Endothelial cell of umbilical vein (primary cell): ENCODE measurements at regions not wholly inside any gene's neighbourhood (a gene's known extent, or its start where the extent isn't known, plus 50 kb on each side); places are given as distances from the start of the nearest gene placed in this dataset.

ENCODE experiments used
- BruUV-seq: library from RNA; stranded (reverse); fragments of 400-500 nt; replicated peaks from 2 replicates; lab custom pipeline; 2021; lab: Mats Ljungman, UMichigan
- CTCF ChIA-PET: fragments of 300-600, 350-600 bp; sonication (Branson Sonifier 250); formaldehyde crosslinking; loops from one replicate; lab custom pipeline; 2021; ENCODE audit warnings: antibody characterized with exemption, inconsistent platforms; lab: Charles Lee
- POLR2A ChIA-PET: fragments of 300-600, 350-600 bp; sonication (Branson Sonifier 250); formaldehyde crosslinking; loops from one replicate; lab custom pipeline; 2021; ENCODE audit warnings: antibody characterized with exemption, inconsistent platforms; lab: Charles Lee
- DNase-seq: peaks from one replicate; pipeline ENCODE4 v3.0.0-alpha.2; 2011; ENCODE audit warnings: low read depth, low spot score
- FAIRE-seq: peaks from 2 replicates; lab custom pipeline; 2011; peaks lifted over from hg19 to GRCh38; lab: Jason Lieb, UNC
- H2AFZ ChIP-seq: 2 replicates; pipeline ENCODE4 v1.6.0; 2012; ENCODE audit warnings: low read depth, low read length, control low read depth, inconsistent platforms
- H3K27ac ChIP-seq: 2 replicates; pipeline ENCODE4 v1.5.1; 2011; ENCODE audit warnings: low read depth, mild to moderate bottlenecking, control low read depth, low read length, moderate library complexity; ENCODE audit not compliant: insufficient read depth
- H3K27me3 ChIP-seq, 2 experiments: 2 replicates each; pipeline versions ENCODE4 v1.6.0 to v1.6.1; 2011; ENCODE audit warnings: low read length in 2 of 2, mixed read lengths in 1 of 2; ENCODE audit not compliant: control insufficient read depth in 2 of 2, insufficient read depth in 2 of 2
- H3K36me3 ChIP-seq, 2 experiments: 2 replicates in 1 of 2; 3 replicates in 1 of 2; pipeline ENCODE4 v1.5.1; 2011; ENCODE audit warnings: low read length in 2 of 2, mild to moderate bottlenecking in 1 of 2, moderate library complexity in 1 of 2; ENCODE audit not compliant: control insufficient read depth in 2 of 2, insufficient read depth in 2 of 2; ENCODE audit errors: extremely low read depth in 1 of 2
- H3K4me1 ChIP-seq: 3 replicates; pipeline ENCODE4 v1.5.1; 2011; ENCODE audit warnings: mild to moderate bottlenecking, low read length; ENCODE audit not compliant: control insufficient read depth, insufficient read depth; ENCODE audit errors: extremely low read depth
- H3K4me2 ChIP-seq: 2 replicates; pipeline ENCODE4 v1.6.1; 2011; ENCODE audit warnings: low read length, control low read depth, mixed read lengths; ENCODE audit not compliant: insufficient read depth
- H3K4me3 ChIP-seq, 3 experiments: fragments of 200-600 bp in 1 of 3; sonication (generic), shearing (Covaris generic) in 1 of 3; replicated peaks in 1 of 3; 2 replicates each; pipeline ENCODE4 v1.5.1; 2011 to 2016; ENCODE audit warnings: control low read depth in 3 of 3, low read length in 3 of 3, mild to moderate bottlenecking in 2 of 3, inconsistent platforms in 1 of 3, low read depth in 1 of 3, moderate library complexity in 1 of 3; ENCODE audit not compliant: insufficient read depth in 1 of 3
- H3K79me2 ChIP-seq: 2 replicates; pipeline ENCODE4 v1.6.0; 2012; ENCODE audit warnings: low read length, inconsistent platforms; ENCODE audit not compliant: control insufficient read depth, insufficient read depth
- H3K9ac ChIP-seq: replicated peaks from 2 replicates; pipeline ENCODE3; 2011; ENCODE audit warnings: low read length, control low read depth; ENCODE audit not compliant: insufficient read depth; ENCODE audit errors: extremely low read depth
- H3K9me1 ChIP-seq: replicated peaks from 3 replicates; pipeline ENCODE4 v1.6.0; 2011; ENCODE audit warnings: mild to moderate bottlenecking, low read length; ENCODE audit not compliant: control insufficient read depth, insufficient read depth; ENCODE audit errors: extremely low read depth
- H3K9me3 ChIP-seq: replicated peaks from 2 replicates; pipeline ENCODE4 v1.5.1; 2012; ENCODE audit warnings: low read length, inconsistent platforms; ENCODE audit not compliant: control insufficient read depth, insufficient read depth
- H4K20me1 ChIP-seq: replicated peaks from 2 replicates; pipeline ENCODE3; 2011; ENCODE audit warnings: mild to moderate bottlenecking, low read length; ENCODE audit not compliant: control insufficient read depth, insufficient read depth; ENCODE audit errors: extremely low read depth
- EZH2 ChIP-seq: IDR thresholded peaks from 2 replicates; pipeline ENCODE4 v1.6.1; 2012; ENCODE audit warnings: borderline replicate concordance, low read depth, mild to moderate bottlenecking, moderate library complexity, low read length, inconsistent platforms; ENCODE audit not compliant: severe bottlenecking
- FOS ChIP-seq: IDR thresholded peaks from 2 replicates; pipeline ENCODE4 v1.6.1; 2011; ENCODE audit warnings: mild to moderate bottlenecking, low read length, moderate library complexity, borderline replicate concordance; ENCODE audit not compliant: insufficient read depth
- GATA2 ChIP-seq: IDR thresholded peaks from 2 replicates; pipeline ENCODE4 v1.7.0; 2011; ENCODE audit warnings: low read depth, mild to moderate bottlenecking, moderate library complexity, mixed read lengths, low read length; ENCODE audit not compliant: insufficient read length, insufficient read depth
- JUN ChIP-seq: IDR thresholded peaks from 2 replicates; pipeline ENCODE4 v1.6.1; 2011; ENCODE audit warnings: borderline replicate concordance, low read depth; ENCODE audit not compliant: insufficient read length, insufficient read depth
- MYC ChIP-seq: IDR thresholded peaks from one replicate; pipeline ENCODE4 v1.6.1; 2011; ENCODE audit warnings: mild to moderate bottlenecking, low read depth, low read length
- POLR2A ChIP-seq: IDR thresholded peaks from 2 replicates; pipeline ENCODE4 v1.6.1; 2012; ENCODE audit warnings: low read depth, mild to moderate bottlenecking, control low read depth, low read length
- POLR2AphosphoS5 ChIP-seq: IDR thresholded peaks from 2 replicates; pipeline ENCODE4 v1.6.1; 2012; ENCODE audit warnings: low read depth, mild to moderate bottlenecking, control low read depth, low read length, moderate library complexity; ENCODE audit not compliant: insufficient read depth
- dilution Hi-C: fragments of 300-500 bp; cut with MboI; formaldehyde crosslinking; loops from one replicate; pipeline ENCODE4 v1.15.0; 2019; ENCODE audit warnings: low sequenced_read_pairs; ENCODE audit not compliant: extremely low pct_ligation_motif_present
- intact Hi-C: fragments of 100-400 bp; cut with micrococcal nuclease; formaldehyde crosslinking; loops from one replicate; pipeline ENCODE4 v1.10.0; 2022
- TF ChIP-seq, protein P1 (sequence below), 2 donors: IDR thresholded peaks; 1 replicate in 1 of 2; 2 replicates in 1 of 2; pipeline ENCODE4 v1.5.1; 2011; ENCODE audit warnings: low read length in 2 of 2, mild to moderate bottlenecking in 2 of 2, moderate library complexity in 2 of 2, control low read depth in 1 of 2, inconsistent platforms in 1 of 2, low read depth in 1 of 2; ENCODE audit not compliant: insufficient read depth in 1 of 2; ENCODE audit errors: extremely low read depth in 1 of 2
- TF ChIP-seq, protein P2 (sequence below): IDR thresholded peaks from 2 replicates; pipeline ENCODE4 v1.6.1; 2011; ENCODE audit not compliant: insufficient read depth, insufficient read length

DNA sequence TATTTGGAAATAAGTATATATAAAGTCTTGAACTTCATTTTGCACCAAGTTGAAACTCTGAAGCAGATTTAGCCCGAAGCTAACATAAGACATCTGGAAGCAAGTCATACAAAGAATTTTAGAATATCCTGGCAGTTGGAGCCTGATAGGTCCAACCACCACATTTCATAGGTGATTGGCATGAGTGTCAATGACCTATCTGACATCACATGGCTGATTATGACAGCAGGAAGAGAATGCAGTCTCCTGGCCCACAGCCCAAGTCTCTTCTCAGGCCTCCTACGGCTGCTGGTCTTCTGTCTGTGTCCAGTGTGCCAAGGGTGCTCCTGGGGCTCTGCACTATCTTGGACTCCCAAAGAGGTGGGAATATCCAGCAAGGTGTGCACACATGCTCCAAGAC, 325.7 kb upstream of the ACVR2A start:
- no peaks in the 10 kb centered on the region for H3K27me3 ChIP-seq
- H3K27ac ChIP-seq, result no peak overlapping the region
- ChIA-PET POLR2A (no interaction called here), CTCF (no interaction called here)
- DNase-seq, result no peak
- intact Hi-C loops (no loop called here), dilution Hi-C loops (no loop called here)
- no peaks in the 10 kb centered on the region for H3K4me1 ChIP-seq
- no peaks in the 10 kb centered on the region for H3K9me3 ChIP-seq
- H2AFZ ChIP-seq, result no peak overlapping the region
- BruUV-seq, result no TSS peak
- H3K9ac ChIP-seq, result no peak overlapping the region
- H3K4me3 ChIP-seq, result no peak overlapping the region
- no peaks in the 10 kb centered on the region for H4K20me1 ChIP-seq
- FAIRE-seq, result no peak
- TF ChIP-seq POLR2A (no peak), EZH2 (no peak), JUN (no peak), GATA2 (no peak), POLR2AphosphoS5 (no peak), MYC (no peak), FOS (no peak)
- TF ChIP-seq, protein P1, sequence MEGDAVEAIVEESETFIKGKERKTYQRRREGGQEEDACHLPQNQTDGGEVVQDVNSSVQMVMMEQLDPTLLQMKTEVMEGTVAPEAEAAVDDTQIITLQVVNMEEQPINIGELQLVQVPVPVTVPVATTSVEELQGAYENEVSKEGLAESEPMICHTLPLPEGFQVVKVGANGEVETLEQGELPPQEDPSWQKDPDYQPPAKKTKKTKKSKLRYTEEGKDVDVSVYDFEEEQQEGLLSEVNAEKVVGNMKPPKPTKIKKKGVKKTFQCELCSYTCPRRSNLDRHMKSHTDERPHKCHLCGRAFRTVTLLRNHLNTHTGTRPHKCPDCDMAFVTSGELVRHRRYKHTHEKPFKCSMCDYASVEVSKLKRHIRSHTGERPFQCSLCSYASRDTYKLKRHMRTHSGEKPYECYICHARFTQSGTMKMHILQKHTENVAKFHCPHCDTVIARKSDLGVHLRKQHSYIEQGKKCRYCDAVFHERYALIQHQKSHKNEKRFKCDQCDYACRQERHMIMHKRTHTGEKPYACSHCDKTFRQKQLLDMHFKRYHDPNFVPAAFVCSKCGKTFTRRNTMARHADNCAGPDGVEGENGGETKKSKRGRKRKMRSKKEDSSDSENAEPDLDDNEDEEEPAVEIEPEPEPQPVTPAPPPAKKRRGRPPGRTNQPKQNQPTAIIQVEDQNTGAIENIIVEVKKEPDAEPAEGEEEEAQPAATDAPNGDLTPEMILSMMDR (IDR thresholded peaks at IDR 0.05; ENCODE audit: extremely low read depth in 1 of 2, insufficient read depth in 1 of 2, low read depth in 1 of 2, low read length in 2 of 2), result no peak
- TF ChIP-seq, protein P2, sequence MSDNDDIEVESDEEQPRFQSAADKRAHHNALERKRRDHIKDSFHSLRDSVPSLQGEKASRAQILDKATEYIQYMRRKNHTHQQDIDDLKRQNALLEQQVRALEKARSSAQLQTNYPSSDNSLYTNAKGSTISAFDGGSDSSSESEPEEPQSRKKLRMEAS, result no peak
- H3K36me3 ChIP-seq, result no peaks in the 10 kb centered on the region
- H3K4me2 ChIP-seq, result no peak overlapping the region
- H3K79me2 ChIP-seq, result no peaks in the 10 kb centered on the region
- H3K9me1 ChIP-seq, result no peaks in the 10 kb centered on the region
